IMR-90 (cell line): ENCODE measurements at regions not wholly inside any gene's neighbourhood (a gene's known extent, or its start where the extent isn't known, plus 50 kb on each side); places are given as distances from the start of the nearest gene placed in this dataset.

Experiments used
- ATAC-seq: fragments of 200-7000 bp; cut with Tn5 transposase; 2 replicates; pipeline ENCODE4 v1.9.1; 2020; ENCODE audit warnings: low read depth, mild to moderate bottlenecking, moderate library complexity
- BruUV-seq: library from RNA; stranded (reverse); fragments of 400-500 nt; replicated peaks from 2 replicates; lab custom pipeline; 2021; lab: Mats Ljungman, UMichigan
- CTCF ChIA-PET: fragments of 300-600 bp; formaldehyde crosslinking; extraction: SDS; loops from one replicate; lab custom pipeline; 2021; ENCODE audit warnings: antibody characterized with exemption; lab: Yijun Ruan, JAX
- POLR2A ChIA-PET: fragments of 300-600 bp; sonication (Branson Sonifier 250); formaldehyde crosslinking; loops from one replicate; lab custom pipeline; 2022; ENCODE audit warnings: antibody characterized with exemption; ENCODE audit not compliant: unreplicated experiment; lab: Charles Lee
- DNase-seq: peaks from one replicate; pipeline ENCODE4 v3.0.0; 2013
- H2AFZ ChIP-seq: replicated peaks from 2 replicates; pipeline ENCODE3; 2013; ENCODE audit warnings: low read length, mild to moderate bottlenecking; ENCODE audit not compliant: poor library complexity
- H2AK5ac ChIP-seq: 2 replicates; pipeline ENCODE4 v1.6.1; 2013; ENCODE audit warnings: low read depth, low read length, inconsistent platforms
- H2AK9ac ChIP-seq: replicated peaks from 2 replicates; pipeline ENCODE3; 2013; ENCODE audit warnings: mild to moderate bottlenecking, low read depth, low read length, moderate library complexity; ENCODE audit not compliant: poor library complexity
- H2BK120ac ChIP-seq: 2 replicates; pipeline ENCODE4 v1.6.1; 2013; ENCODE audit warnings: low read depth, low read length, inconsistent platforms
- H2BK15ac ChIP-seq: 3 replicates; pipeline ENCODE4 v1.6.1; 2013; ENCODE audit warnings: low read depth, low read length, inconsistent platforms
- H2BK20ac ChIP-seq: 2 replicates; pipeline ENCODE4 v1.6.1; 2013; ENCODE audit warnings: low read depth, mild to moderate bottlenecking, inconsistent platforms, low read length, moderate library complexity
- H2BK5ac ChIP-seq: 2 replicates; pipeline ENCODE4 v1.6.1; 2013; ENCODE audit warnings: mild to moderate bottlenecking, low read depth, low read length, inconsistent platforms; ENCODE audit not compliant: poor library complexity, severe bottlenecking
- H3K14ac ChIP-seq: replicated peaks from 2 replicates; pipeline ENCODE4 v1.6.1; 2013; ENCODE audit warnings: low read depth, low read length, inconsistent platforms
- H3K18ac ChIP-seq: 2 replicates; pipeline ENCODE4 v1.6.1; 2013; ENCODE audit warnings: low read depth, low read length, control low read depth
- H3K23ac ChIP-seq: 2 replicates; pipeline ENCODE4 v1.6.1; 2013; ENCODE audit warnings: low read depth, low read length, inconsistent platforms
- H3K27ac ChIP-seq: 2 replicates; pipeline ENCODE4 v1.5.1; 2013; ENCODE audit warnings: mild to moderate bottlenecking, control low read depth, low read length; ENCODE audit not compliant: insufficient read depth
- H3K27me3 ChIP-seq: 2 replicates; pipeline ENCODE4 v1.6.1; 2013; ENCODE audit warnings: low read length; ENCODE audit not compliant: control insufficient read depth, insufficient read depth
- H3K36me3 ChIP-seq: 2 replicates; pipeline ENCODE4 v1.6.1; 2013; ENCODE audit warnings: low read length, mixed read lengths; ENCODE audit not compliant: control insufficient read depth, insufficient read depth
- H3K4ac ChIP-seq: 2 replicates; pipeline ENCODE4 v1.6.1; 2013; ENCODE audit warnings: low read depth, low read length, inconsistent platforms
- H3K4me1 ChIP-seq: 2 replicates; pipeline ENCODE4 v1.6.1; 2013; ENCODE audit warnings: low read length, mixed read lengths; ENCODE audit not compliant: control insufficient read depth, insufficient read depth
- H3K4me2 ChIP-seq: 2 replicates; pipeline ENCODE4 v1.6.1; 2013; ENCODE audit warnings: low read depth, mild to moderate bottlenecking, control low read depth, low read length, moderate library complexity
- H3K4me3 ChIP-seq: 2 replicates; pipeline ENCODE4 v1.5.1; 2013; ENCODE audit warnings: low read depth, mild to moderate bottlenecking, control low read depth, low read length, moderate library complexity; ENCODE audit not compliant: insufficient read depth
- H3K56ac ChIP-seq: 2 replicates; pipeline ENCODE4 v1.6.1; 2013; ENCODE audit warnings: low read length, inconsistent platforms; ENCODE audit not compliant: insufficient read depth; ENCODE audit errors: extremely low read depth
- H3K79me1 ChIP-seq, 2 experiments: 2 replicates each; pipeline ENCODE4 v1.6.1; 2013; ENCODE audit warnings: low read length in 2 of 2, inconsistent platforms in 1 of 2, low read depth in 1 of 2
- H3K9ac ChIP-seq: 2 replicates; pipeline ENCODE4 v1.6.1; 2013; ENCODE audit warnings: low read depth, low read length, control low read depth
- H3K9me1 ChIP-seq: 2 replicates; pipeline ENCODE4 v1.6.1; 2013; ENCODE audit warnings: low read length, inconsistent platforms; ENCODE audit not compliant: insufficient read depth
- H3K9me3 ChIP-seq: 2 replicates; pipeline ENCODE4 v1.6.1; 2013; ENCODE audit warnings: low read length; ENCODE audit not compliant: control insufficient read depth, insufficient read depth
- H4K20me1 ChIP-seq: 2 replicates; pipeline ENCODE4 v1.6.1; 2013; ENCODE audit warnings: low read length, inconsistent platforms; ENCODE audit not compliant: insufficient read depth
- H4K5ac ChIP-seq: 2 replicates; pipeline ENCODE4 v1.6.1; 2013; ENCODE audit warnings: mild to moderate bottlenecking, low read depth, low read length, control low read depth
- H4K8ac ChIP-seq, 2 experiments: 2 replicates each; pipeline ENCODE4 v1.6.1; 2013; ENCODE audit warnings: low read depth in 2 of 2, low read length in 2 of 2, control low read depth in 1 of 2, inconsistent platforms in 1 of 2
- H4K91ac ChIP-seq: 2 replicates; pipeline ENCODE4 v1.6.1; 2013; ENCODE audit warnings: low read depth, low read length, inconsistent platforms; ENCODE audit not compliant: insufficient read depth
- BHLHE40 ChIP-seq: fragments of 150-350 bp; IDR thresholded peaks from 2 replicates; pipeline ENCODE4 v1.6.1; 2016; ENCODE audit warnings: mild to moderate bottlenecking, low read depth, low read length
- CEBPB ChIP-seq: IDR thresholded peaks from 2 replicates; pipeline ENCODE4 v1.6.1; 2012; ENCODE audit warnings: low read depth, low read length, improper control_type of control experiment
- CHD1 ChIP-seq: IDR thresholded peaks from 2 replicates; pipeline ENCODE4 v1.6.1; 2012; ENCODE audit warnings: low read depth, low read length, improper control_type of control experiment
- FOS ChIP-seq: fragments of 150-350 bp; IDR thresholded peaks from 2 replicates; pipeline ENCODE4 v1.6.1; 2016; ENCODE audit warnings: low read depth, low read length
- MAFK ChIP-seq: IDR thresholded peaks from 2 replicates; pipeline ENCODE4 v1.6.1; 2012; ENCODE audit warnings: low read depth, low read length, improper control_type of control experiment
- MAZ ChIP-seq: IDR thresholded peaks from 2 replicates; pipeline ENCODE4 v1.6.1; 2012; ENCODE audit warnings: low read depth, mild to moderate bottlenecking, low read length, improper control_type of control experiment, moderate library complexity, borderline replicate concordance
- MXI1 ChIP-seq: IDR thresholded peaks from 2 replicates; pipeline ENCODE4 v1.6.1; 2012; ENCODE audit warnings: low read depth, mild to moderate bottlenecking, low read length, moderate library complexity, borderline replicate concordance
- NFE2L2 ChIP-seq: fragments of 150-350 bp; IDR thresholded peaks from 2 replicates; pipeline ENCODE4 v1.6.1; 2016; ENCODE audit warnings: low read depth, mild to moderate bottlenecking, low read length
- POLR2A ChIP-seq: IDR thresholded peaks from 2 replicates; pipeline ENCODE4 v1.6.1; 2012; ENCODE audit warnings: mild to moderate bottlenecking, low read depth, low read length
- RAD21 ChIP-seq: IDR thresholded peaks from 2 replicates; pipeline ENCODE4 v1.6.1; 2012; ENCODE audit warnings: low read length, improper control_type of control experiment
- RCOR1 ChIP-seq: IDR thresholded peaks from 2 replicates; pipeline ENCODE4 v1.6.1; 2012; ENCODE audit warnings: mild to moderate bottlenecking, low read length, improper control_type of control experiment; ENCODE audit not compliant: insufficient replicate concordance
- RFX5 ChIP-seq: IDR thresholded peaks from 2 replicates; pipeline ENCODE4 v1.8.0; 2012; ENCODE audit warnings: low read depth, mild to moderate bottlenecking, low read length, moderate library complexity
- SMC3 ChIP-seq: fragments of 150-350 bp; IDR thresholded peaks from 2 replicates; pipeline ENCODE4 v1.6.1; 2016; ENCODE audit warnings: low read depth, mild to moderate bottlenecking, antibody characterized with exemption, low read length, moderate library complexity
- USF2 ChIP-seq: fragments of 150-350 bp; IDR thresholded peaks from 2 replicates; pipeline ENCODE4 v1.6.1; 2017; ENCODE audit warnings: mild to moderate bottlenecking, antibody characterized with exemption, low read length, low read depth
- dilution Hi-C: fragments of 300-500 bp; cut with HindIII; formaldehyde crosslinking; loops from one replicate; pipeline ENCODE4 v1.14.3; 2018; ENCODE audit warnings: low sequenced_read_pairs; ENCODE audit not compliant: unreplicated experiment
- in situ Hi-C: fragments of 300-500 bp; cut with MboI; formaldehyde crosslinking; loops from 3 replicates; pipeline ENCODE4 v1.14.3; 2019; ENCODE audit warnings: low sequenced_read_pairs, inconsistent platforms, mixed read lengths
- intact Hi-C: fragments of 100-400 bp; cut with micrococcal nuclease; formaldehyde crosslinking; loops from 2 replicates; pipeline ENCODE4 v1.10.0; 2022
- TF ChIP-seq, protein P1 (sequence below): conservative IDR thresholded peaks from 2 replicates; pipeline ENCODE4 v1.5.1; 2012; ENCODE audit warnings: mild to moderate bottlenecking, low read depth, low read length, improper control_type of control experiment
- TF ChIP-seq, protein P2 (sequence below): fragments of 150-350 bp; IDR thresholded peaks from 2 replicates; pipeline ENCODE4 v1.6.1; 2016; ENCODE audit warnings: low read depth, mild to moderate bottlenecking, low read length, moderate library complexity, borderline replicate concordance

DNA sequence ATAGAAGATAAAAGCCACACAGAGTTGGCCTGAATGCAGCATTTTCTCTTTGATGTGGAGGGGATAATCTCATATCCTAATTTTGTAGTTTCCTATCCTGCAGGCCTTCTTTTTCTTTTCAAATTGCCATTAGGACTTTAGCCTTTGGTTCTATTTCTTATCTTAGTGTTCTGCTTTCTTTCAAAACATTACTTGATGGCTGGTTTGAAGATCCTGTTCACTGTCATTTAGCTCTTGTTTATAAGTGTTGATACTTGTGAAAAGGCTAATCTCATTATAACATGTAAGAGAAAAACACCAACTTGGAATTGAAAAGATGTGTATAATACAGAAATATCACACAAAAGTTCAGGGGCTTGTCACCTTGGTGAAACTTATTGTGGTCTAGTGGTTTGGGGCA is 54.6 kb upstream of the PKIB start:
- intact Hi-C loops (no loop called here), in situ Hi-C loops (no loop called here), dilution Hi-C loops (no loop called here)
- H3K27ac ChIP-seq = no peak overlapping the region
- H3K56ac ChIP-seq = no peak overlapping the region
- no peaks in the 10 kb centered on the region for H4K20me1 ChIP-seq
- no peak overlapping the region for H4K5ac ChIP-seq
- H2BK120ac ChIP-seq = no peak overlapping the region
- no peak overlapping the region for H2BK20ac ChIP-seq
- no peak overlapping the region for H3K4me3 ChIP-seq
- ChIA-PET POLR2A (no interaction called here), CTCF (interaction anchor here (2.4 kb wide), 1 partner anchor 25 kb away, joined by 5 read pairs; no protein-coding TSS in a partner anchor)
- no peak overlapping the region for H2AK5ac ChIP-seq
- no peak overlapping the region for H3K18ac ChIP-seq
- no peak overlapping the region for H2AFZ ChIP-seq
- H3K4me1 ChIP-seq = no peaks in the 10 kb centered on the region
- ATAC-seq (no peak), DNase-seq (no peak)
- no peaks in the 10 kb centered on the region for H3K9me3 ChIP-seq
- no peak overlapping the region for H3K9ac ChIP-seq
- no peak overlapping the region for H4K91ac ChIP-seq
- H2BK15ac ChIP-seq = no peak overlapping the region
- TF ChIP-seq MAZ (no peak), USF2 (no peak), POLR2A (no peak), CEBPB (no peak), RFX5 (no peak), RCOR1 (no peak), CHD1 (no peak), FOS (no peak), RAD21 (no peak), MAFK (no peak), BHLHE40 (no peak), NFE2L2 (no peak), MXI1 (no peak), SMC3 (no peak)
- TF ChIP-seq, protein P1, sequence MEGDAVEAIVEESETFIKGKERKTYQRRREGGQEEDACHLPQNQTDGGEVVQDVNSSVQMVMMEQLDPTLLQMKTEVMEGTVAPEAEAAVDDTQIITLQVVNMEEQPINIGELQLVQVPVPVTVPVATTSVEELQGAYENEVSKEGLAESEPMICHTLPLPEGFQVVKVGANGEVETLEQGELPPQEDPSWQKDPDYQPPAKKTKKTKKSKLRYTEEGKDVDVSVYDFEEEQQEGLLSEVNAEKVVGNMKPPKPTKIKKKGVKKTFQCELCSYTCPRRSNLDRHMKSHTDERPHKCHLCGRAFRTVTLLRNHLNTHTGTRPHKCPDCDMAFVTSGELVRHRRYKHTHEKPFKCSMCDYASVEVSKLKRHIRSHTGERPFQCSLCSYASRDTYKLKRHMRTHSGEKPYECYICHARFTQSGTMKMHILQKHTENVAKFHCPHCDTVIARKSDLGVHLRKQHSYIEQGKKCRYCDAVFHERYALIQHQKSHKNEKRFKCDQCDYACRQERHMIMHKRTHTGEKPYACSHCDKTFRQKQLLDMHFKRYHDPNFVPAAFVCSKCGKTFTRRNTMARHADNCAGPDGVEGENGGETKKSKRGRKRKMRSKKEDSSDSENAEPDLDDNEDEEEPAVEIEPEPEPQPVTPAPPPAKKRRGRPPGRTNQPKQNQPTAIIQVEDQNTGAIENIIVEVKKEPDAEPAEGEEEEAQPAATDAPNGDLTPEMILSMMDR = no peak
- TF ChIP-seq, protein P2, sequence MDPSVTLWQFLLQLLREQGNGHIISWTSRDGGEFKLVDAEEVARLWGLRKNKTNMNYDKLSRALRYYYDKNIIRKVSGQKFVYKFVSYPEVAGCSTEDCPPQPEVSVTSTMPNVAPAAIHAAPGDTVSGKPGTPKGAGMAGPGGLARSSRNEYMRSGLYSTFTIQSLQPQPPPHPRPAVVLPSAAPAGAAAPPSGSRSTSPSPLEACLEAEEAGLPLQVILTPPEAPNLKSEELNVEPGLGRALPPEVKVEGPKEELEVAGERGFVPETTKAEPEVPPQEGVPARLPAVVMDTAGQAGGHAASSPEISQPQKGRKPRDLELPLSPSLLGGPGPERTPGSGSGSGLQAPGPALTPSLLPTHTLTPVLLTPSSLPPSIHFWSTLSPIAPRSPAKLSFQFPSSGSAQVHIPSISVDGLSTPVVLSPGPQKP = no peak
- no peak overlapping the region for H3K4me2 ChIP-seq
- no peak overlapping the region for H3K14ac ChIP-seq
- H2BK5ac ChIP-seq = no peak overlapping the region
- no peak overlapping the region for H3K4ac ChIP-seq
- no peaks in the 10 kb centered on the region for H3K27me3 ChIP-seq
- no peak overlapping the region for H3K23ac ChIP-seq
- no TSS peak for BruUV-seq
- no peak overlapping the region for H2AK9ac ChIP-seq
- H3K36me3 ChIP-seq = no peaks in the 10 kb centered on the region
- H3K79me1 ChIP-seq = no peaks in the 10 kb centered on the region
- no peak overlapping the region for H4K8ac ChIP-seq
- H3K9me1 ChIP-seq = no peaks in the 10 kb centered on the region
